ENCODE measurements at regions not wholly inside any gene's neighbourhood (a gene's known extent, or its start where the extent isn't known, plus 50 kb on each side); places are given as distances from the start of the nearest gene placed in this dataset.

- no peak overlapping the region for H3K27ac Mint-ChIP-seq
- no peaks in the 10 kb centered on the region for H3K36me3 Mint-ChIP-seq (ENCODE audit: insufficient read depth)
- H3K4me3 Mint-ChIP-seq (ENCODE audit: low read depth): no peak overlapping the region
Observed at GRCh38 chr10:90204956-90205314, 503.5 kb downstream of the KIF20B start.

DNA sequence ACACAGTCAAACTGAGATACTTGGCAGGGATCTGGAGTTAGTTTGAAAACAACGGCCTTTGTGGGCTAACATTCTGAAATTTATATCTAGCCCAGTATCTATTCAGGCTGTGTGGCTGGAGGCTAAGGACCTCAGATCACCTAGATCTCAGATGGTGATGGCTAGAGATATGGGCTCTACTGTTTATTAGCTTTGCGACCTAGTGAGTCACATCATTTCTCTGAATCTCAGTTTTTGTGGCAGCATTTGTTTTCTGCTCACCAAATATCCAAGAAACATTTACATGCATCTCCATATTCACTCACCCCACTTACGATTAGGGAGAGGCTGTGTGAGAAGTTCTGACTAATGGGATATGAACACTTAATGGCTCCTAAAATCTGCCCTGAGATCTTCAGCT lies 503.9 kb downstream of the KIF20B start:
- TF ChIP-seq, protein P1, sequence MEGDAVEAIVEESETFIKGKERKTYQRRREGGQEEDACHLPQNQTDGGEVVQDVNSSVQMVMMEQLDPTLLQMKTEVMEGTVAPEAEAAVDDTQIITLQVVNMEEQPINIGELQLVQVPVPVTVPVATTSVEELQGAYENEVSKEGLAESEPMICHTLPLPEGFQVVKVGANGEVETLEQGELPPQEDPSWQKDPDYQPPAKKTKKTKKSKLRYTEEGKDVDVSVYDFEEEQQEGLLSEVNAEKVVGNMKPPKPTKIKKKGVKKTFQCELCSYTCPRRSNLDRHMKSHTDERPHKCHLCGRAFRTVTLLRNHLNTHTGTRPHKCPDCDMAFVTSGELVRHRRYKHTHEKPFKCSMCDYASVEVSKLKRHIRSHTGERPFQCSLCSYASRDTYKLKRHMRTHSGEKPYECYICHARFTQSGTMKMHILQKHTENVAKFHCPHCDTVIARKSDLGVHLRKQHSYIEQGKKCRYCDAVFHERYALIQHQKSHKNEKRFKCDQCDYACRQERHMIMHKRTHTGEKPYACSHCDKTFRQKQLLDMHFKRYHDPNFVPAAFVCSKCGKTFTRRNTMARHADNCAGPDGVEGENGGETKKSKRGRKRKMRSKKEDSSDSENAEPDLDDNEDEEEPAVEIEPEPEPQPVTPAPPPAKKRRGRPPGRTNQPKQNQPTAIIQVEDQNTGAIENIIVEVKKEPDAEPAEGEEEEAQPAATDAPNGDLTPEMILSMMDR (IDR thresholded peaks at IDR 0.05; ENCODE audit: unreplicated experiment): no peak
- H3K4me1 Mint-ChIP-seq (ENCODE audit: low read depth): no peaks in the 10 kb centered on the region
- DNase-seq (ENCODE audit: low spot score, unreplicated experiment): no peak
- H3K27ac Mint-ChIP-seq: no peak overlapping the region
- H3K36me3 Mint-ChIP-seq (ENCODE audit: insufficient read depth): no peaks in the 10 kb centered on the region
- H3K4me3 Mint-ChIP-seq (ENCODE audit: low read depth): no peak overlapping the region
- no peaks in the 10 kb centered on the region for H3K27me3 Mint-ChIP-seq
- no peaks in the 10 kb centered on the region for H3K9me3 Mint-ChIP-seq (ENCODE audit: low read depth)

More at GRCh38 chr10:90204956-90205314, 503.5 kb downstream of the KIF20B start:
- Mint-ChIP-seq H3K9me3 (ENCODE audit: low read depth) (no peaks in the 10 kb centered on the region), H3K4me1 (ENCODE audit: low read depth) (no peaks in the 10 kb centered on the region), H3K27me3 (no peaks in the 10 kb centered on the region)
- DNase-seq (ENCODE audit: low spot score, unreplicated experiment): no peak
- TF ChIP-seq, protein P1 (IDR thresholded peaks at IDR 0.05; ENCODE audit: unreplicated experiment): no peak

DNA sequence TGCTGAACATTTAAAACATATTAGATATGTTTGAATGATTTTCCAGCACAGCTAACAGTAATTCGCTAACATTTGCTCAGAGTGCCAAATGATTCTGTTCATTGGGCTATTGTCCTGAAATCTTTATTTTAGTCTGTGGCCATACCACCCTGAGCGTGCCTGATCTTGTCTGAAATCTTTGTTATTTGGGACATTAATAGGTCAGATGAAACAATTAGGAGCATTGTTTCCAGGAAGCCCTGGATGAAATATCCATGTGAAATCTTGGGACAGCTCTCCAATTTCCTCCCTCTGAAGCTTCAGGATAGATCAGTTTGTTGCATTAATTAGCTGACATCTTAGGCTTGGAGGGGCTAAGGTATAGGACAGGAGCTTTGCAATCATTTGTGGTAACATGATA lies 512.0 kb downstream of the KIF20B start:
- no peak for DNase-seq (ENCODE audit: low spot score, unreplicated experiment)
- H3K27me3 Mint-ChIP-seq: no peaks in the 10 kb centered on the region
- TF ChIP-seq, protein P1 (IDR thresholded peaks at IDR 0.05; ENCODE audit: unreplicated experiment): no peak
- H3K36me3 Mint-ChIP-seq (ENCODE audit: insufficient read depth): no peaks in the 10 kb centered on the region
- no peaks in the 10 kb centered on the region for H3K4me1 Mint-ChIP-seq (ENCODE audit: low read depth)
- H3K27ac Mint-ChIP-seq: no peak overlapping the region
- no peak overlapping the region for H3K4me3 Mint-ChIP-seq (ENCODE audit: low read depth)
- H3K9me3 Mint-ChIP-seq (ENCODE audit: low read depth): no peaks in the 10 kb centered on the region

- Mint-ChIP-seq H3K27me3 (no peaks in the 10 kb centered on the region), H3K36me3 (ENCODE audit: insufficient read depth) (no peaks in the 10 kb centered on the region), H3K9me3 (ENCODE audit: low read depth) (no peaks in the 10 kb centered on the region), H3K4me1 (ENCODE audit: low read depth) (no peaks in the 10 kb centered on the region), H3K27ac (no peak overlapping the region), H3K4me3 (ENCODE audit: low read depth) (no peak overlapping the region)
- DNase-seq (ENCODE audit: low spot score, unreplicated experiment): no peak
- TF ChIP-seq, protein P1 (IDR thresholded peaks at IDR 0.05; ENCODE audit: unreplicated experiment): no peak
Observed at GRCh38 chr10:90218846-90219245, 517.5 kb downstream of the KIF20B start.

GRCh38 chr10:90222372-90222771 lies 521.0 kb downstream of the KIF20B start:
- no peak for DNase-seq (ENCODE audit: low spot score, unreplicated experiment)
- H3K9me3 Mint-ChIP-seq (ENCODE audit: low read depth): no peaks in the 10 kb centered on the region
- no peak overlapping the region for H3K4me3 Mint-ChIP-seq (ENCODE audit: low read depth)
- H3K27ac Mint-ChIP-seq: no peak overlapping the region
- H3K27me3 Mint-ChIP-seq: no peaks in the 10 kb centered on the region
- H3K4me1 Mint-ChIP-seq (ENCODE audit: low read depth): no peaks in the 10 kb centered on the region
- no peaks in the 10 kb centered on the region for H3K36me3 Mint-ChIP-seq (ENCODE audit: insufficient read depth)
- TF ChIP-seq, protein P1 (IDR thresholded peaks at IDR 0.05; ENCODE audit: unreplicated experiment): no peak
